ENCODE measurements at regions not wholly inside any gene's neighbourhood (a gene's known extent, or its start where the extent isn't known, plus 50 kb on each side); places are given as distances from the start of the nearest gene placed in this dataset.
"Not testable (repeated sequence)": the region's sequence is repeated elsewhere in the genome, so short reads cannot be mapped to it uniquely, and the experiment has no call there.

DNA sequence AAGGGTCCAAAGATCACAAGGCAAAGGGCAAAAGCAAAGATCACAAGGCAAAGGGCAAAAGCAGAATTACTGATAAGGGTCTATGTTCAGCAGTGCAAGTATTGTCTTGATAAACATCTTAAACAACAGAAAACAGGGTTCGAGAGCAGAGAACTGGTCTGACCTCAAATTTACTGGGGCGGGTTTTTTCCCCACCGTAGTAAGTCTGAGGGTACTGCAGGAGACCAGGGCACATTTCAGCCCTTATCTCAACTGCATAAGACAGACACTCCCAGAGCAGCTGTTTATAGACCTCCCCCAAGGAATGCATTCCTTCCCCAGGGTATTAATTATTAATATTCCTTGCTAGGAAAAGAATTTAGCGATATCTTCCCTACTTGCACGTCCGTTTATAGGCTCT is 61.3 kb downstream of the ZNF860 start:
- not testable (repeated sequence) for DNase-seq

DNA sequence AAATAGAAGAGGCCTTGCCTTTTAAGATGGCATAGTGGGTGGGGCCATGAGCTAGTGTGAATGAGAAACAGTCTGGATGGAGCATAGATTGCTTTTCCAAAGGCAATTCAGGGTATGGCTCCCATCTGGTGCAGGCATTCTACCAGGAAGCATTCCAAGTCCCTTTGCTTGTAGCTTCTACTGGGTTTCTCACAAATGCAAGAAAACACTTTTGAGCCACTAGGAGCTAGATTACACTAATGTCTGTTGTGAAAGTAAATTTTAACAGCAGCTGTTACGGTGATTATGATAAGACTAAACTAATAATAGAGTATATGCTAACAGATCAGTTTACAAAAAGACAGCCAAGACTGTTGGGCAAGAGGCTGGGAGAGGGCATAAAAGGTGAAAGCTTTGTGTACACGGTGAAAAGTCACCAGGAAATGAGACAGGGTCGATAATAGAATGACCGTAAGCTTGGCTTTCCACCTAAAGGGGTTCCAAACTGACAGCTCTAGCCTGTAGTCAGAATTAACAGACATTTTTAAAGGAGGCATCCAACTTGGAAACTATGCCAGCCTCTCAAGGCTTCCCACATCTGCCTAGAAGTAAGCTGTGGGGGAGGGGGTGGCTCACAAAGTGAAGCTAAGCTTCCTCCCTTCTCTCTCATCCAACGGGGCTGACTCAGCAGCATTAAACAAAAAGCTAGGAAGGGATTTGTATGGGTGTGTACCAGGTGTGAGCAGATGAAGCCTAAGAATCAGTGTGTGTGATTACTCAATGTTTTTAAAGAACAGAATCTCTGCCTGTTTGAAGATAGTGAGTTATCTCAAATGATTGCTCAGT is 61.1 kb upstream of the GPD1L start:
- DNase-seq = no peak

DNA sequence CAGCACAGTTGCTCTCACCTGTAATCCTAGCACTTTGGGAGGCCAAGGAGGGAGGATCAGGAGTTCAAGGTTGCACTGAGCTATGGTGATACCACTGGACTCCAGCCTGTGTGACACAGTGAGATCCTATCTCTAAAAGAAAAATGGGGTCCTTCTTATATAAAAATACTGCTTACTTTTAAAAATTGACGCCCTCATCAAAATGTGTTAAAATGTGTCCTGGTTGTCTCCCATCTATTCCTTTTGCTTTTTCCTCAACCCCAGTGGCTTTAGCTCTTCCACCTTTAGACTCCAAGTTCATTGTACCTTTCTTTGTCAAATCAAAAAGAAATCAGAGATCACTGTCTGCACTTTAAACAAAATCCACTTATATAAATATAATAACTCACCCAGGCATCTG is 60.3 kb upstream of the GPD1L start:
- no peak for DNase-seq

DNA sequence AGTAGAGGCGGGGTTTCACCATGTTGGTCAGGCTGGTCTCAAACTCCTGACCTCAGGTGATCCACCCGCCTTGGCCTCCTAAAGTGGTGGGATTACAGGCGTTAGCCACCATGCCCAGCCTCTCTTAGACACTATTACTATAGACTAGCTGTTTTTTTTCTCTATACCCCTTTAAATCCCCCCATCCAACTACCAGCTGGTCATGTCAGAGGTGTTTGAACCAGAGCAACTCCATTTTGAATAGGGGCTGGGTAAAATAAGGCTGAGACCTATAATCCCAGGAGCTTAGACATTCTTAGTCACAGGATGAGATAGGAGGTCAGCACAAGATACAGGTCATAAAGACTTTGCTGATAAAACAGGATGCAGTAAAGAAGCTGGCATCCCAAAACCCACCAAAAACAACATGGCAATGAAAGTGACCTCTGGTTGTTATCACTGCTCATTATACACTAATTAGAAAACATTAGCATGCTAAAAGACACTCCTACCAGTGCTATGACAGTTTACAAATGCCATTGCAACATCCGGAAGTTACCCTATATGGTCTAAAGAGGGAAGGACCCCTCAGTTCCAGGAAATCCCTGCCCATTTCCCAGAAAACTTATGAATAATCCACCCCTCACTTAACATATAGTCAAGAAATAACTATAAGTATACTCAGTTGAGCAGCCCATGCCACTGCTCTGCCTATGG is 57.8 kb upstream of the GPD1L start:
- no peak for DNase-seq

DNA sequence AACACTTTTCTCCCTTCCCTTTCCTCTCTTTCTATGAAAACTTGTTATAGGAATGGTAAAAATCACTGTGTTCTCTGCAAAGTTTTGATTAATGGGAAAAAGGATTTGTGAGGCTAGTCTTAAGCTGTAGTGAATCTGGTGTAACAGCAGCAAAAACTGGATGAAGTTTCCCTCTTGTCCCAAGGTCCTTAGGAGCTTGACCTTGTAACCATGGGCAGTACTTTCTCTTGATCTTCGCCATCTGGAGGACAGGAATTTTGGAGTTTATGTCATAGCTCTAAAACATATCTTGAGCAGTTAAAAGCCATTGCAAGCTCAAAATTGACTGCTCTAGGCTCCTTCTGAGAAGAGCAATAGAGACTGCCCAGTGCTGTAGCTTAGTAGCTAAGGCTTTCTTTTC is 56.5 kb upstream of the GPD1L start:
- DNase-seq = no peak

DNA sequence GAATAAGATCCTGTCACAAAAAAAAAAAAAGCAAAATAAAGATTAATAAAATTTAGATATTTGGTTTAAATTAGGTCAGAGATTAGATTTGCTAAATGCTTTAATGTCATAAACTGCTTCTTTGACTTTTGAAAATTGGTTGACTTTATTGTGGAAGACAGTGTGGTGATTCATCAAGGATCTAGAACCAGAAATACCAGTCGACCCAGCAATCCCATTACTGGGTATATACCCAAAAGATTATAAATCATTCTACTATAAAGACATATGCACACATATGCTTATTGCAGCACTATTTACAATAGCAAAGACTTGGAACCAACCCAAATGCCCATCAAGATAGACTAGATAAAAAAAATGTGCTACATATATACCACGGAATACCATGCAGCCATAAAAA is 54.2 kb upstream of the GPD1L start:
- not testable (repeated sequence) for DNase-seq

DNA sequence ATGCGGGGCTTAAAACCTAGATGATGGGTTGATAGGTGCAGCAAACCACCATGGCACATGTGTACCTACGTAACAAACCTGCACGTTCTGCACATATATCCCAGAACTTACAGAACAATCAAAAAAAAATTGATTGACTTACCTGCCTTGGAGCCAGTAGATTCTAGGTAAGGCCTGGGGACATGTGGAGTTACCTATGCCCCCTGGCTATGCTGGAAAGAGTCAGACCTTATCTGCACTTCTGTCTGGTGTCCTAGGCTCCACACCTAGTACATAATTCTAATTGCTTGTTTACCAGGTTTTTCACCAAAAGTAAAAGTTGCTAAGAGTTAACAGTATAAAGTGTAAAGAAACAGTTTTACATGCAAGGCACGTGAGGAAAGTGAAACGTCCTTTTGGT is 53.6 kb upstream of the GPD1L start:
- not testable (repeated sequence) for DNase-seq

DNA sequence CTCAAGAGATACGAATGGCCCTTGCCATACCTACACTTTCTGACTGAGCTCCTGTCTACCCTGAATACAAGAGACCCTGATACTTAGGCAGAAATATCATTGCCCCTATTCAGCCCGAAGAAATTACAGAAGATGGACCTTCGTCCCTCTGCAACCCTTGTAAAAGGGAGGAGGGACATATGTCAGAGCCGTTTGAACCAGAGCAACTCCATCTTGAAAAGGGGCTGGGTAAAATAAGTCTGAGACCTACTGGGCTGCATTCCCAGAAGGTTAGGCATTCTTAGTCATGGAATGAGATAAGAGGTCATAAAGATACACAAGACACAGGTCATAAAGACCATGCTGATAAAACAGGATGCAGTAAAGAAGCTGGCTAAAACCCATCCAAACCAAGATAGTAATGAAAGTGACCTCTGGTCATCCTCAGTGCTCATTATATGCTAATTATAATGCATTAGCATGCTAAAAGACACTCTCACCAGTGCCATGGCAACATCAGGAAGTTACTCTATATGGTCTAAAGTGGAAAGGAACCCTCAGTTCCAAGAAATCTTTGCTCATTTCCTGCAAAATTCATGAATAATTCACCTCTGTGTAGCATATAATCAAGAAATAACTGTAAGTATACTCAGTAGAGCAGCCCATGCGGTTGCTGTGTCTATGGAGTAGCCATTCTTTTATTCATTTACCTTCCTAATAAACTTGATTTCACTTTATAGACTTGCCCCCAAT is 49.7 kb upstream of the GPD1L start:
- DNase-seq = peak; percentile 3

Data from activated CD4-positive, alpha-beta T cell treated with anti-CD3 and anti-CD28 coated beads, Interleukin-2, amount 50 U/mL, for 16 hours (primary cell).